GM12891 (cell line): ENCODE measurements at regions not wholly inside any gene's neighbourhood (a gene's known extent, or its start where the extent isn't known, plus 50 kb on each side); places are given as distances from the start of the nearest gene placed in this dataset.

Experiments
- POLR2A ChIP-seq: IDR thresholded peaks from 2 replicates; pipeline ENCODE4 v1.6.1; 2011; ENCODE audit warnings: low read depth, low read length, control low read depth
- TAF1 ChIP-seq: IDR thresholded peaks from 2 replicates; pipeline ENCODE4 v1.6.1; 2011; ENCODE audit warnings: low read depth, low read length, control low read depth

- TF ChIP-seq TAF1 (no peak), POLR2A (no peak)
Measured at GRCh38 chr21:28172376-28172775, 820.3 kb downstream of the LTN1 start.
